ENCODE measurements at regions not wholly inside any gene's neighbourhood (a gene's known extent, or its start where the extent isn't known, plus 50 kb on each side); places are given as distances from the start of the nearest gene placed in this dataset.

GRCh38 chr21:16185766-16186165 is 456.0 kb downstream of the USP25 start:
- TF ChIP-seq POLR2A (IDR thresholded peaks at IDR 0.05; ENCODE audit: low read depth, low read length) (no peak), POLR2AphosphoS5 (IDR thresholded peaks at IDR 0.05; ENCODE audit: low read depth, low read length) (no peak), PAX5 (IDR thresholded peaks at IDR 0.05; ENCODE audit: insufficient read depth, low read length, severe bottlenecking) (no peak), TAF1 (IDR thresholded peaks at IDR 0.05; ENCODE audit: low read depth, low read length) (no peak)
